ENCODE measurements at regions not wholly inside any gene's neighbourhood (a gene's known extent, or its start where the extent isn't known, plus 50 kb on each side); places are given as distances from the start of the nearest gene placed in this dataset.

- Histone ChIP-seq H3K4me3 (ENCODE audit: low read depth, low read length) (no peak overlapping the region), H3K4me1 (no peaks in the 10 kb centered on the region), H3K9me3 (no peaks in the 10 kb centered on the region), H3K27me3 (no peaks in the 10 kb centered on the region), H3K36me3 (no peaks in the 10 kb centered on the region)
- TF ChIP-seq CTCF (IDR thresholded peaks at IDR 0.05; ENCODE audit: low read depth, low read length): no peak
- DNase-seq: no peak
Observed at GRCh38 chr2:199111458-199111857, 346.3 kb downstream of the SATB2 start.

GRCh38 chr2:199108056-199108455 lies 349.7 kb downstream of the SATB2 start:
- no peaks in the 10 kb centered on the region for H3K36me3 ChIP-seq
- no peaks in the 10 kb centered on the region for H3K9me3 ChIP-seq
- H3K4me1 ChIP-seq: no peaks in the 10 kb centered on the region
- DNase-seq: no peak
- no peaks in the 10 kb centered on the region for H3K27me3 ChIP-seq
- no peak for TF ChIP-seq CTCF (IDR thresholded peaks at IDR 0.05; ENCODE audit: low read depth, low read length)
- no peak overlapping the region for H3K4me3 ChIP-seq (ENCODE audit: low read depth, low read length)

- Histone ChIP-seq H3K4me1 (no peaks in the 10 kb centered on the region), H3K9me3 (no peaks in the 10 kb centered on the region), H3K36me3 (no peaks in the 10 kb centered on the region), H3K27me3 (no peaks in the 10 kb centered on the region), H3K4me3 (ENCODE audit: low read depth, low read length) (no peak overlapping the region)
- TF ChIP-seq CTCF (IDR thresholded peaks at IDR 0.05; ENCODE audit: low read depth, low read length): no peak
- DNase-seq: no peak
Observed at GRCh38 chr2:199105826-199106225, 351.9 kb downstream of the SATB2 start.

- no peaks in the 10 kb centered on the region for H3K36me3 ChIP-seq
- no peak for TF ChIP-seq CTCF (IDR thresholded peaks at IDR 0.05; ENCODE audit: low read depth, low read length)
- H3K9me3 ChIP-seq: no peaks in the 10 kb centered on the region
- no peak overlapping the region for H3K4me3 ChIP-seq (ENCODE audit: low read depth, low read length)
- no peaks in the 10 kb centered on the region for H3K27me3 ChIP-seq
- no peak for DNase-seq
- no peaks in the 10 kb centered on the region for H3K4me1 ChIP-seq
Observed at GRCh38 chr2:199101487-199101886, 356.3 kb downstream of the SATB2 start.

- Histone ChIP-seq H3K36me3 (no peaks in the 10 kb centered on the region), H3K9me3 (no peaks in the 10 kb centered on the region), H3K4me1 (no peaks in the 10 kb centered on the region), H3K4me3 (ENCODE audit: low read depth, low read length) (no peak overlapping the region), H3K27me3 (no peaks in the 10 kb centered on the region)
- DNase-seq: no peak
- no peak for TF ChIP-seq CTCF (IDR thresholded peaks at IDR 0.05; ENCODE audit: low read depth, low read length)
Observed at GRCh38 chr2:199100326-199101110, 357.2 kb downstream of the SATB2 start.

GRCh38 chr2:199092419-199092818 lies 365.3 kb downstream of the SATB2 start:
- no peak for TF ChIP-seq CTCF (IDR thresholded peaks at IDR 0.05; ENCODE audit: low read depth, low read length)
- H3K4me3 ChIP-seq (ENCODE audit: low read depth, low read length): no peak overlapping the region
- H3K9me3 ChIP-seq: no peaks in the 10 kb centered on the region
- H3K4me1 ChIP-seq: no peaks in the 10 kb centered on the region
- no peaks in the 10 kb centered on the region for H3K36me3 ChIP-seq
- no peaks in the 10 kb centered on the region for H3K27me3 ChIP-seq
- no peak for DNase-seq

Measured in BE2C (cell line).